HG03159 (cell line): ENCODE measurements at regions not wholly inside any gene's neighbourhood (a gene's known extent, or its start where the extent isn't known, plus 50 kb on each side); places are given as distances from the start of the nearest gene placed in this dataset.
A peak's percentile ranks its signal among the peaks of the same experiment; 100 is the strongest.

Experiments
- ATAC-seq: cut with Tn5 transposase; IDR thresholded peaks from one replicate; pipeline ENCODE4 v1.9.1; 2021; ENCODE audit warnings: mild to moderate bottlenecking, moderate library complexity; ENCODE audit not compliant: unreplicated experiment

DNA sequence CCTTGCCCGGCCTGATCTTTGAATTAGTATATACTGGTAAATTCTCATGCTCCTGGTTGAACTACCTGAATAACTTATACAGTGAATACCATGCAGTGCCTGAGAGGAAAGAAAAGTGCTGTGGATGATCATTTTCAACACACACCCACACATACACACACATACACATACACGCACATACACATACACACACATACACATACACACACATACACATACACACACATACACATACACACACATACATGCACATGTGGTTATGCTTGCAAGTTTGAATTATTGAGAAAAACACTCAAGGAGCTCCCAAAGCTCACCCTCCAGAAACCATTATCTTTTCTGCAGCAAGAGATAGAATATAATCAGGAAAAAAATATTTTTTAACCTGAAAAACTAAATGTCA, 366.9 kb upstream of the RASGEF1B start:
- no peak for ATAC-seq

DNA sequence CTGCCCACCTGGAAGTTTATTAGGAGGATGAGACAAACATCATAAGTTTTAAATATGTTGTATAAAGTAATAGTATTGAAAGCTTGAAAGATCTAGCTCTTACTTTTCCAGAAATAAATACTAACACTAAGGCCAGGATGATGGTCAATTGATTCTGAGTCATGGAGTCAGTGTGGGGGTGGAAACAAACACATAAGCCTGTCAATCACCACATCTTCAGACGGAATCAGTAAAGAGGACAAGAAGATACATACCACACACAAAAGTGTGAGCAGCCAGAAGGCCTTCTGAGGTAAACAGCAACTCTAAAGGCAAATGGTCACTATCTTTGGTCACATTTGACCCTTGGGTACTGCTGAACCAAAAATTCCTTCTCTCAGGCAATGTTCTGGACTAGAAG, 365.0 kb upstream of the RASGEF1B start:
- no peak for ATAC-seq

DNA sequence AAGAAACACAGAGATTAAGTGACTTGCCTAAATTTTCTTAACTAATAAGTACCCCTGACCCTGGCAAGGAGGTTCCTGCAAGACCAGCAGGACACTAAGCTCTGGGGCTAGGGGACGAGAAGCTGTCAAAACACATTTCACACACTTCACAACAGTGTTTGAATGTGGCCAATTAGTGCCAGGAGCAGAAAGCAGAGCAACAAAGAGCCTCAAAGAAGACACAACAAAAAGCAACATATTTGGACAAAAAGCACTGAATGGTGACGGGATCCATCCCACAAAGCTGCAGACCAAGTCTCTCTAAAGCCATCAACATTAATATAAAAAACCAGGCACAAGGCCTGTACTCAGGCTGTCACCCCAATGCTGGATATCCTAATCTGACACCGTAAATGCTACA, 361.9 kb upstream of the RASGEF1B start:
- ATAC-seq = no peak

DNA sequence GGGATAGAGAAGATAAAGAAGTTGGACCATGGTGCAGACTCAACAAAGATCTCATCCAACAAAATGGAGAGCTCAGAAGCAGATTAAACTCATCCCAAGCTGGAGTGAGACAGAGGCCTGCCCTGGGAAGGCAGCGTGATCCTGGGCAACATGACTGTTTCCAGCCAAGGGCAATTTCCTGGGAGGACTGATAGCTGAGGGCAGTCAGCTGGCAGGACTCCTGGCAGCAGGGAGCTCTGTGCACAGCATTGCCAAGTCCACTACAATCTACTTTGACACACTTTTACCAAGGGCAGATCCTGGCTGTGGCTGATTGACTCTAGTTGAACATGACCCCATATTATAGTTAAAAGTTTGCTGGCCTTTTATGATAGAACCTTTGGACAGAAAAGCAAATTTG, 357.3 kb upstream of the RASGEF1B start:
- ATAC-seq = no peak

DNA sequence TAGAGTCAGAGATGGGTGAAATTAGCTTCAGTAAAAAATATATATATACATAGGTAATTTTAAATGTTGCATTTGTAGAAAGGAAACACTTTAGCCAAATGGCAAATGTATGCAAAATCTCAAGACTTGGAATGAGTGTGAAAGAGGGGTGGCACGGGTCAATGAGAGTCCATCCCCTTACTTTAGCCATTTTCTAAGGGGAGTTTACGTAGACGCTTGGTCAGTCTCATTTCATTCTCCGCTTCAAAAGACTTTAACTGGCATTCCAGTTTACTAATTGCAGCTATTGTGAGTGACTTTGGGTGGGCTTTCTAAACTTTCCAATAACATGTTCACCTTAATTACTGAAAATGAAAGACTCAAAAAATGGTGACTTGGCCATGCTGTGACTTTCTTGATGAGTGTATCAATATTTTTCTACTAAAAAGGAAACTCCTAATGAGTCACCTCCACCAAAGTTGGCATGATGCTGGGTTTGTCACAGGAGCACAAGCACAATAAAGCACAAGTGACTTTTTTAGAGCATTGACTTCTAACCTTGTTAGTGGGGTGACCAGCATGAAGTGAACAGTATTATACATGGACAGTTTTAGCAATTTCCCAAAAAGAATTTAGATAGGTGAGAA, 356.0 kb upstream of the RASGEF1B start:
- ATAC-seq = peak; percentile 84

DNA sequence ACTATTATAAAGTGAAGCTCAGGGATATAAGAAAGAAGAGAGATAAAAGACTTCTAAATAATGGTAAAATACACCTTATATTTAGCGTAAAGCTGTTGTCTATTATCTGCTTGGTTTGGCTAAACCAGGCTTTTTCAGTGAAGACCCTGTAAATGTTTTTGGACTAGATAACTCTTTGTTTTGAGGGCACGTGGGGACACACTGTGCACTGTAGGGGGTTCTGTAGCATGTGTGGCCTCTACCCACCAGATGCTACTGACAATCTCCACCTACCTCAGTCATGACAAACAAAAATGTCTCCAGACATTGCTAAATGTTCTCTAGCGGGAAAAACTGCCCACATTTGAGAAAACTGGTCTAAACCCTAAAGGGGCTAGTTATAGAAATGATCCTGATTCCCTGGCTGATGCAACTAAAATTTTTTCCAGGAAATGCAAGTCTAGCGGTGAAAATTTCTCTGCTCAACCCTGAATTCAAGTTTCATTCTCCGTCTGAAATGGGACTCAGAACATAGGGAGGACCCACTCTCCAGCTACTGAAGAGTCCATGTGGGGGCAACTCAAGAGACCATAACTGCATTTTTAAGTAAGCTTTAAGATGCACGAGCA, 355.2 kb upstream of the RASGEF1B start:
- no peak for ATAC-seq

DNA sequence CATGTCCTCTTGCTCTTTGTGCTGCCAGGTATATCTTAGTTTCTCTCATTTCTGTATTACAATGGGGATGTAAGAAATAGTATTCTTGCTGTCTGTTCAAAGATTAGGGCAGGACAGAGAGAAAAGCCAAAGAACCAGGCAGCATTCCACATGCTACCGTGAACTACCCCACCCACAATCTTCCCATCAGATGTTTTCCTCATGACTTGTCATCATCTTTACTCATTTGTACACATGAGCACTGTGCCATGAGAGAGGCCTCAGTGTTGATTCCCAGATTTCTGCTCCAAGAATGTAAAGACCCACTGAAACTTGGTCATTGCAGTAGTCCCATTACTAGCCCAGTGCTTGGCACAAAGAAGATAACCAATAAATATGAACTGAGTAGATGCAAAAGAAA, 354.6 kb upstream of the RASGEF1B start:
- no peak for ATAC-seq

DNA sequence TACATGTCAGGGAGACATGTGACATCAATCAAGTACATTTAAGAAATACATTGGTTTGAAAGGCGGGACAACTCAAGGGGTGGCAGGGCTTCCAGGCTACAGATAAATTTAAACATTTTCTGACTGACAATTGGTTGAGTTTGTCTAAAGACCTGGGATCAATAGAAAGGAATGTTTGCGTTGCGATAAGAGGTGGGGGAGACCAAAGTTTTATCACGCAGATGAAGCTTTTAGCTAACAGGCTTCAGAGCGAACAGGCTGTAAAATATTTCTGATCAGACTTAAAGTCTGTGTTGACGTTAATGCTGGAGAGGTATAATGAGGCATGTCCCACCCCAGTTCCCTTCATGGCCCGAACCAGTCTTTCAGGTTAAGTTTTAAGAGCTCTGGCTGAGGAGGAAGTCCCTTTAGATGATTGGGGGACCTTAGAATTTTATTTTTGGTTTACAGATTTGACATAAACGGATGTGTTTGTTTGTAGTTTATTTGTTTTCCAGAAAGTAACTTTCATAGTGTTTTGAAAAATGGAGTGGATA, 346.7 kb upstream of the RASGEF1B start:
- no peak for ATAC-seq

DNA sequence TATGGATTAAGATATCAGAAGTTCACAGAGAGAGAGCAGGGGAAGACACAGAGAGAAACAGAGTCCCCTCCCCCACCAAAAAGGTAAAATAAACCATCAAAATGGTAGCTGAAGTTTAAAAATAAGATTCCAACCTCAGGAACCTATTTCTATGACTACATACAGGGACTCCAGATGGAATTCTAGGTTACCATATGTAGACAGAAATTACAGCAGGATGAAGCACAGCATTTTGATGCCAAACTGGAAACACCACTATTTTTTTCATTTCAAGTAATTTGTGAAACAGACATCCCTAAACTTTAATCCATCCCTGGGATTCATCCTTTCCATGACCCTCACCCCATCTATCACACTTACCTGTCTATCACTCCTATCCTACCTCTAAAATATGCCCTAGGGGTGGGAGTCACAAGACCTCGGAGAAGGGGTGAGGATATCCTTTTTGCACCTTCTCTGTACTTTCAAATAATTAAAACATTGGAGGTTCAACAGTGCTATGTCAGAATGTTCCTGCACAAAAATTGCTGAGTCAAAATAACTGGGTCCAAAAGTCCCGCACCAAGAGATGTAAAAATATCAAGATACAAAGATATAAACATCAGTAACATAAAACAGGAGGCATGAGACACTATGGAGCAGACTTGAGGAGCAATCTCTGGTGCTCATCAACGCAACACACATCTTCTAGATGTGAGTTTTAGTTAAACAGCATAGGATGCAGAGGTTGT, 344.5 kb upstream of the RASGEF1B start:
- ATAC-seq = no peak

DNA sequence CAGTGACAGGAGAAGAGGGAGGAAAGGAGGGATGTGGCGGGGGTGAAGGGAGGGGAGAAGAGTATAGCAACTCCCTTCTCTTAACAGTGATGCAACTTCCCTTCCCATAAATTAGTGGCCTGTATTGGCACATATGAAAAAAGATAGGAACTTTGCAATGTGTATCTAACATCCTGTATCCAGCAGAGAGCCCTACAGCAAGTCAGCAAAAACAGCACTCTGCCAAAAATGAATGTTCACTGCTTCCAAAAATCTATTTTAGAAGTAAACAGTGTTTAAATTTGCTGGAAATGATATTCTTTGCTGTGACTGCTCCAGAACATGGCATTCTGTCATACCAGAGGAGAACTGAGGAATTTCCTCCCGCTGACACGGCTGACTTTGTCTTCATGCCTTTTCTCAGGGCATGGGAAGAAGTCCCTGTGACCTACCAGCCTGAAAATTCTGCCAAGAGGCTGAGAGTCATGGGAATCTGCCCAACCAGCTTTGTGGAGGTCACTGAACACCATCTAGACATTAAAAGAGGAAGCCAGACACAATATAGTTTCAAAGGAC, 343.4 kb upstream of the RASGEF1B start:
- ATAC-seq = no peak

DNA sequence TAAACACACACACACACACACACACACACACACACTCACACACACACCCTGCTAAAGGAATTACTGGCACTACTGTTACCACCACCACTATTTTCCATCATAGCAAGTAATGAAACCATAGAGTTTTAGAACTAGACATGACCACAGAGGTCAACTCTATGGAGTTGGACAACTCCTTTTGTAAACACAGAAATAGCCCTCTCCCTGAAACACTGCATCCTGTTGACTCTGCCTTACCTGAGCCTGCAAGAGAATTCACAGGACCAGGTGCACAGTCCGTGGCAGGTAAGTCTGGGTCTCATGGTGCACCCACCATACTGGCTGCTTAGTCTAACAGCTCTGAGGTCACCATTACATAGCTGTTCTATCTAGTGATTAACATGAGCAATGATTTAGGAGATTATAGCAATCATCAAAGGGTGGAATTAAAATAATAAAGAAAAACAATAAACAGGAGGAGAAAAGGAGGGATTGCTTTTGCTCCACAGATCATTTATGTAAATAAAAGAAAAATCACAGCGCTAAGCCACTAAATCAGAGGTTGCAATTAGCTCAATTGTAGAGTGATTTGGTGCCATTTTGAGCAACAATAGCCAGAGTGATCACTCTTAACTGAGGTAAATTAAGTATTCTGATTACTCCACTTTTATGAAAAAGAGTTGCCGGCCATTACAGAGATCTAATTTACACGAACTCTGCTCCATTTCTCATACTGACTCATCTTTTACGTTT, 340.0 kb upstream of the RASGEF1B start:
- ATAC-seq = no peak

DNA sequence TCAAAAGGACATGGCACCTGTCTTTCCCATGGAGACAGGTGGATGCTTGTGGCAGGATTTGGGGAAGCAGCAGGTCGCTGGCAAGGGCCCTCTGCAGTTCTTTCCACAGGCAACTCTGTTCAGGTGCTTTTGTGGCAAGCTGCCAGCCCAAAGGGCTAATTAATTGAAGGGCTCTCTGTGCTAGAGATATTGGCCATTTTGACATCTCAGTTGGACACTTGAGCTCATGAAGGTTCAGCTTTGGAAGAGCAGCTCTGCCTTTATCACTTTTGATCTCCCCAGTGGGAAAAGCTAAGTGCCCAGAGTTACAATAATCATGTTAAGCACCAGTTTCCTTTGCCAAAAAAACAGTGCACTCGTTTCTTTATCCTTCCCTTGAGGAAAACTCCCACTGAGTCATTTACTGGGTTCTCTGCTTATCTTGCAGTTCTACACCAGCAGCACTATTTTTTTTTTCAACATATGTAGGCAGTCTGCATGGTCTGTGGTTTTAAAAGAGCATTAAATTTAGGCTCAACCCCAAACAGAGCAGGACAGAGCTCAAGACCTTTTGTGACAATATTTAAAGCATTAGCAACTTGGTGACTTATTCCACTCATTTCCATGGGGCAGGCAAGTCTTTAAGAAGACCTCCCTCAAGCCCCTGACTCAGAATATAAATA, 336.4 kb upstream of the RASGEF1B start:
- ATAC-seq = no peak

DNA sequence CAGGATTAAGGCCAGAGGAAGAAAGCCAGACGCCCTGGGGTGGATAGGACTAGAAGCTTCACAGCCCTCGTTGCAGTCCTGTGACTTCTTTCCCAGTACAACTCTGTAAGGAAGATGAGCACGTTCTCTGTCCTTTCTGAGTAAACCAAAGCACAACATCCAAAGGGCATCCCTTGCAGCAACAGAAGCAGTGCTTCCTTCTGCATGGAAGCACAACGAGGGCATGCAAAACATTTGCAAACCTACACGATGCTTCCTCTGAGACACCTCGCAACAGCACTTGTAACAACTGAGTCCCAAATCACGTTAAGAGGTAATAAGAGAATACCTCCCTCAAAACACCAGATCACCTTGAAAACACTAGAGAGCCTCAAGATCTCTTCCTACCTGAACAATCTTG, 335.7 kb upstream of the RASGEF1B start:
- ATAC-seq = no peak

DNA sequence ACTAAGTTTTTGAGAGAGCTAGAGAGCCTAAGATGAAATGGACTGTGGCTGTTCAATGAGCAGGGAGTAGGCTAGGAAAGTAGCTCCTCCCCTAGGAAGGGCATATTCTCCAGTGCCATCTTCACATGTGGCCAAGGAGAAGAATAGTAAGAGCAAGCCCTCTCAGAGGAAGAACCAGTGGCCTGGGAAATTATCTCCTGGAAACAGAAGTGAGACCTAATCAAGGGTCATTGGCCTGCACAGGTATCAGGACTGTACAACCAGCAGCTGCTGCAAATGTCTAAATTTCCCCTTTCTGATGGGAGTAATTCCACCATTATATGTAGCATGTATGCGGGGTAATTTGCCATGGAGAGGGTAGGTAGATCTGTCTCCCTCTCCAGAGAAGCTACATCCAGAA, 334.8 kb upstream of the RASGEF1B start:
- no peak for ATAC-seq

DNA sequence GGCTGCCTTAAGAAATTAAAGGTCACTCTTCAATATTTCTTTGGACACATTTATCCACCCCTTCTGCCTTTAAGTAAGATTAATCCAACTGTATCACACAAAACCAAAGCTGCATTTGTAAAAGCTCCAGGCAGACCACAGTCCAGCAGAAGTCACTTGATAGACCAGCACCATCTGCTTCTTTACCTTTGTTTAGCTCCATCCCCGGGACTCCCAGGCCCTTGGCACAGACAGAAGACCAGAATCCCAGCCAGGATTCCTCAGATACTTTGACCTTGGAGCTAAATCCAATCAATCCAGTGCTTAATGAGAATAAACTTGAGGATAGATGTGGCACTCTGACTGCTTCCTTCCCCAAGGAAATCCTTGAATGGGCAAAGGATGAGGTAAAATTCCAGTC, 333.1 kb upstream of the RASGEF1B start:
- no peak for ATAC-seq

DNA sequence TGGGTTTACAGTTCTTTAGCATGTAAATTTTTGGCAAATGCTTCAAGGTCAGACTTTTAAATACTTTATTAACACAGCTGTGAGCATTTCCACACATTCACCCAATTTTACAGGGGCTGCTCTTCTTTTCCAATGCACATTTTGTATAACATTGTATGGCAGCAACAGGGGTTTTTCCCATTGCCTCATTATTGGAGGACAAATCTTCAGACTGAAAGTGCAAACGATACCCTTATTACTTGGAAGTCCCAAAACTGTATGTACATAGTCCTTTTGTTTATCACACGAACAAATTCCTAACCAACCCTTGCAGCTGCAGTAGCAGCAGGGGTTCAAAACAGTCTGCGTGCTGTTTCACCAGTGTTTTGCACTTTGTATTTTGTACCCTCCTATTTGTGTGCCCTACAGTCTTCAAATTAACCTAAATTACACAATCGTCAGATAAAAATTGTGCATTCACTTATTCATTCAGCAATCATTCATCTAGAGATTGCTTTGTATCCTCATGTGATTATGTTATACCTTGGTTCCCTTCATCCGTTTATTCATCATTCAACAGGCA, 330.7 kb upstream of the RASGEF1B start:
- ATAC-seq = no peak

DNA sequence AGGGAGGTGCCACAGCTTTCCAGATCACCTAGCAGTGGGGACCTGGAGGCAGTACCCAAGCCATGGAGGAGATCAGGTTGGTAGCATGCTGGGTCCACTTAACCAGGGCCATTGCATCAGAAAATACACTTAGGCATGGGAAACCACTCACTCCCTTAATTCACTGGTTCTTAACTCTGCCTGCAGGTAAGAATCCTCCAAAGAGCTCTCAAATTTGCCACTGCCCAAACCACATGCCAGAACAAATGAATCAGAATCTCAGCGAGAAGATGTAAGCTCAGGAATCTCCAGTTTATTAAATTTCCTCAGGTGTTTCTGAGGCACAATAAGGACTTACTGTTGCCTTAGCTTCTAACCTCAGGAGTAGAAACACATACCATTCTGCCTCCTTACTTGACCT, 327.7 kb upstream of the RASGEF1B start:
- ATAC-seq = no peak

DNA sequence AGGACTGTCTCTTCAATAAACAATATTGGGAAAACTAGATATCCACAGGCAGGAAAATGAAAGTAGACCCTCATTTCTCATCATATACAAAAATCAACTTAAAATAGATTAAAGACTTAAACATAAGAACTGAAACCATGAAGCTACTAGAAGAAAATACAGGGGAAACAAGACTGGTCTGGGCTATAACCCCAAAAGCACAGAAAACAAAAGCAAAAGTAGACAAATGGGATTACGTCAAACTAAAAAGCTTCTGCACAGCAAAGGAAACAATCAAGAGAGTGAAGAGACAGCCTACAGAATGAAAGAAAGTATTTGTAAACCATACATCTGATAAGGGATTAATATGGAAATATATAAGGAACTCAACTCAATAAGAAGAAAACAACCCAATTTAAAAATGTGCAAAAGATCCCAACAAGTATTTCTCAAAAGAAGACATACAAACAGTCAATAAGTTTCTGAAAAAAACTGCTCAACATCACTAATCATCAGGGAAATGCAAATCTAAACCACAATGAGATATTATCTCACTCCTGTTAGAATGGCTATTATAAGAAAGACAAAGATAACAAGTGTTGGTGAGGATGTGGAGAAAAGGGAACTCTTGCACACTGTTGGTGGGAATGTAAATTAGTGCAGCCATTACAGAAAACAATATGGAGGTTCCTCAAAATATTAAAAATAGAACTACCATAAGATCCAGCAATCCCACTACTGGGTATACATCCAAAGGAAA, 325.3 kb upstream of the RASGEF1B start:
- peak; percentile 76 for ATAC-seq

DNA sequence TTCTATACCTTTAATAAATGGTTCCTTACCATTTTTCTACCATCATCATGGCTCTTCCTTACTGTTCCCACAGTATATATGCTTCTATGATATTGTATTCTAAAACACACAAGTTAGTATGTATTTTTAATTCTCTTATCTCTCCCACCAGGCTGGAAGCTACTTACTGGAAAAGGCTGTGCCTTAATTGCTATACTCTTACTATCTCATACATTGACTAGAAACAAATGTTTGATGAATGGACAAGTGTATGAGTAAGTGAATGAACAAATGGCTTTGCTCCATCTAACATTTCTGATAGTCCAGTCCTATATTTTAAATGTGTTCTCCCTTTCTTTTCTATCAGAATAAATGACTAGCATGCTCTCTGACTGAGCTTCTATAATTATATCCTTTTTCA, 320.8 kb upstream of the RASGEF1B start:
- no peak for ATAC-seq

DNA sequence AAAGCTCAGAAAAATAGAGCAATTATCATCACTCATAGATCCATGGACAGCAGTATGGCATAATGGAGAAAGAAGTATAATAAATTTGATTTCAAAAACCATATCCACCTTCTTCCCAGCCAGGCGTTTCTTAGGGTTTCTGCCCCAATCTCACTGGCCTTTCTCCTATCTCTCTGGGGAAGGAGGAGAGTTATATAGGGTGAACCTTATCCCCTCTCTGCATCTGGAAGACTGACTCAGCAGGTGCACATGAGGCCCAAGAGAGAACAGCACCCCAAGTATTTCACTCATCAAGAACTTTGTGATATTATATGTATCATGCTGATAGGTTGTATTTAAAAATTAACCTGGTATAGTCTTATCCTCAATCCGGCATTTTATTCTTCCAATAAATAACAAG, 318.8 kb upstream of the RASGEF1B start:
- no peak for ATAC-seq
